H9 (cell line): ENCODE measurements at regions not wholly inside any gene's neighbourhood (a gene's known extent, or its start where the extent isn't known, plus 50 kb on each side); places are given as distances from the start of the nearest gene placed in this dataset.
A peak's percentile ranks its signal among the peaks of the same experiment; 100 is the strongest.

Experiments used
- DNase-seq: peaks from one replicate; pipeline ENCODE4 v3.0.0-alpha.2; 2017
- H2AFZ ChIP-seq: one replicate; pipeline ENCODE4 v1.6.1; 2013; ENCODE audit warnings: mild to moderate bottlenecking, low read length, control low read depth, moderate library complexity
- H2AK5ac ChIP-seq: 2 replicates; pipeline ENCODE4 v1.6.1; 2013; ENCODE audit warnings: low read length, control low read depth, mixed read lengths; ENCODE audit not compliant: insufficient read length
- H2BK120ac ChIP-seq: one replicate; pipeline ENCODE4 v1.6.1; 2013; ENCODE audit warnings: low read depth, mild to moderate bottlenecking, low read length, control low read depth, inconsistent platforms; ENCODE audit not compliant: poor library complexity, severe bottlenecking
- H2BK12ac ChIP-seq: 2 replicates; pipeline ENCODE4 v1.6.1; 2013; ENCODE audit warnings: low read length, control low read depth, mixed read lengths, low read depth; ENCODE audit not compliant: insufficient read length
- H2BK15ac ChIP-seq: 2 replicates; pipeline ENCODE4 v1.6.1; 2013; ENCODE audit warnings: low read depth, low read length, control low read depth
- H2BK20ac ChIP-seq: one replicate; pipeline ENCODE4 v1.6.1; 2013; ENCODE audit warnings: low read depth, mild to moderate bottlenecking, low read length, control low read depth, inconsistent platforms; ENCODE audit not compliant: poor library complexity, severe bottlenecking
- H2BK5ac ChIP-seq: 2 replicates; pipeline ENCODE4 v1.6.1; 2013; ENCODE audit warnings: low read length, control low read depth, mixed read lengths; ENCODE audit not compliant: insufficient read length
- H3K14ac ChIP-seq: 2 replicates; pipeline ENCODE4 v1.6.1; 2013; ENCODE audit warnings: low read length, control low read depth; ENCODE audit not compliant: insufficient read depth
- H3K18ac ChIP-seq: 2 replicates; pipeline ENCODE4 v1.6.1; 2013; ENCODE audit warnings: low read depth, mild to moderate bottlenecking, mixed read lengths, low read length, control low read depth; ENCODE audit not compliant: insufficient read length
- H3K23ac ChIP-seq: 2 replicates; pipeline ENCODE4 v1.6.1; 2013; ENCODE audit warnings: low read length, control low read depth, mixed read lengths, low read depth; ENCODE audit not compliant: insufficient read length
- H3K23me2 ChIP-seq: 2 replicates; pipeline ENCODE4 v1.6.1; 2013; ENCODE audit warnings: low read depth, mild to moderate bottlenecking, mixed read lengths, low read length, control low read depth; ENCODE audit not compliant: insufficient read length, poor library complexity, severe bottlenecking
- H3K27ac ChIP-seq: 2 replicates; pipeline ENCODE4 v1.5.1; 2013; ENCODE audit warnings: low read length, control low read depth, mixed read lengths, low read depth; ENCODE audit not compliant: insufficient read length
- H3K27me3 ChIP-seq: 2 replicates; pipeline ENCODE4 v1.6.1; 2013; ENCODE audit warnings: low read length, control low read depth, inconsistent platforms; ENCODE audit not compliant: insufficient read depth
- H3K4ac ChIP-seq: 2 replicates; pipeline ENCODE4 v1.6.1; 2013; ENCODE audit warnings: low read depth, mild to moderate bottlenecking, control low read depth, inconsistent platforms, low read length, moderate library complexity
- H3K4me1 ChIP-seq: 2 replicates; pipeline ENCODE4 v1.6.1; 2013; ENCODE audit warnings: low read length, control low read depth, inconsistent platforms; ENCODE audit not compliant: insufficient read depth
- H3K4me2 ChIP-seq: 2 replicates; pipeline ENCODE4 v1.6.1; 2013; ENCODE audit warnings: low read length, control low read depth, mixed read lengths; ENCODE audit not compliant: insufficient read length, insufficient read depth
- H3K56ac ChIP-seq: 2 replicates; pipeline ENCODE4 v1.6.1; 2013; ENCODE audit warnings: low read depth, mild to moderate bottlenecking, mixed read lengths, low read length, control low read depth; ENCODE audit not compliant: insufficient read length
- H3K79me1 ChIP-seq: 2 replicates; pipeline ENCODE4 v1.6.1; 2013; ENCODE audit warnings: low read depth, mild to moderate bottlenecking, moderate library complexity, low read length, control low read depth, inconsistent platforms; ENCODE audit not compliant: insufficient read depth, poor library complexity, severe bottlenecking
- H3K79me2 ChIP-seq: 2 replicates; pipeline ENCODE4 v1.6.1; 2013; ENCODE audit warnings: low read length, control low read depth, inconsistent platforms; ENCODE audit not compliant: insufficient read depth
- H3K9ac ChIP-seq: 2 replicates; pipeline ENCODE4 v1.6.1; 2013; ENCODE audit warnings: low read length, control low read depth, mixed read lengths; ENCODE audit not compliant: insufficient read length; ENCODE audit errors: extremely low read depth
- H3K9me3 ChIP-seq: one replicate; pipeline ENCODE4 v1.6.1; 2013; ENCODE audit warnings: low read depth, low read length, inconsistent platforms; ENCODE audit not compliant: control insufficient read depth
- H3T11ph ChIP-seq: one replicate; pipeline ENCODE4 v1.6.1; 2013; ENCODE audit warnings: mild to moderate bottlenecking, low read length, control low read depth, inconsistent platforms
- H4K20me1 ChIP-seq: one replicate; pipeline ENCODE4 v1.6.1; 2013; ENCODE audit not compliant: control insufficient read depth, insufficient read length, insufficient read depth
- H4K5ac ChIP-seq: 2 replicates; pipeline ENCODE4 v1.6.1; 2013; ENCODE audit warnings: low read depth, mild to moderate bottlenecking, mixed read lengths, low read length, control low read depth; ENCODE audit not compliant: insufficient read length
- H4K8ac ChIP-seq: replicated peaks from 2 replicates; pipeline ENCODE4 v1.6.1; 2013; ENCODE audit warnings: low read length, control low read depth, mixed read lengths, low read depth; ENCODE audit not compliant: insufficient read length
- H4K91ac ChIP-seq: 2 replicates; pipeline ENCODE4 v1.6.1; 2013; ENCODE audit warnings: low read depth, mild to moderate bottlenecking, moderate library complexity, mixed read lengths, low read length, control low read depth; ENCODE audit not compliant: insufficient read length
- H3K27ac Mint-ChIP-seq, 3 experiments: 2 replicates in 2 of 3; 3 replicates in 1 of 3; pipeline ENCODE4 v1.8.0; 2020 to 2021; ENCODE audit warnings: mixed read lengths in 3 of 3, mild to moderate bottlenecking in 1 of 3, moderate library complexity in 1 of 3
- H3K27me3 Mint-ChIP-seq: 2 replicates; pipeline ENCODE4 v1.8.0; 2021; ENCODE audit warnings: low read depth, mild to moderate bottlenecking, moderate library complexity, mixed read lengths
- H3K36me3 Mint-ChIP-seq, 3 experiments: 2 replicates in 2 of 3; 3 replicates in 1 of 3; pipeline ENCODE4 v1.8.0; 2020 to 2021; ENCODE audit warnings: low read depth in 3 of 3, mixed read lengths in 3 of 3; ENCODE audit not compliant: insufficient read depth in 1 of 3
- H3K4me1 Mint-ChIP-seq, 2 experiments: 2 replicates each; pipeline ENCODE4 v1.8.0; 2020; ENCODE audit warnings: mixed read lengths in 2 of 2
- H3K4me3 Mint-ChIP-seq, 2 experiments: 2 replicates in 1 of 2; 3 replicates in 1 of 2; pipeline ENCODE4 v1.8.0; 2020 to 2021; ENCODE audit warnings: mild to moderate bottlenecking in 2 of 2, mixed read lengths in 2 of 2, moderate library complexity in 1 of 2
- H3K9me3 Mint-ChIP-seq, 2 experiments: 2 replicates in 1 of 2; 3 replicates in 1 of 2; pipeline ENCODE4 v1.8.0; 2020; ENCODE audit warnings: mild to moderate bottlenecking in 2 of 2, mixed read lengths in 2 of 2, moderate library complexity in 1 of 2
- WGBS: extraction: QIAGEN DNeasy Blood & Tissue Kit; methylation state at CpG from one replicate; pipeline ENCODE4 v1.1.7; 2013; ENCODE audit warnings: missing lambda C conversion rate, low lambda C conversion rate, mixed read lengths; ENCODE audit not compliant: insufficient read length; ENCODE audit errors: extremely low coverage; 5-methylcytosine and 5-hydroxymethylcytosine counted together
- TF ChIP-seq, protein P1 (sequence below): fragments of 200-600 bp; sonication (generic); conservative IDR thresholded peaks from 3 replicates; pipeline ENCODE4 v1.8.0; 2021; ENCODE audit warnings: antibody characterized with exemption, mild to moderate bottlenecking

GRCh38 chr6:104630522-104630921, 229.2 kb downstream of the HACE1 start:
- H3K27me3 Mint-ChIP-seq: no peaks in the 10 kb centered on the region
- peaks cover 17 to 18% of the 10 kb centered on the region in 2 experiments for H3K4me1 Mint-ChIP-seq
- Histone ChIP-seq H3K27ac (no peak overlapping the region), H3K27me3 (no peaks in the 10 kb centered on the region), H3K14ac (no peak overlapping the region), H2AK5ac (no peak overlapping the region), H2BK120ac (no peak overlapping the region), H3T11ph (no peak overlapping the region), H3K79me2 (no peaks in the 10 kb centered on the region), H3K9me3 (no peaks in the 10 kb centered on the region), H4K91ac (no peak overlapping the region), H3K4me2 (peak overlapping the region; percentile 25), H3K79me1 (no peaks in the 10 kb centered on the region), H3K23me2 (no peaks in the 10 kb centered on the region), H3K4me1 (peaks cover 3% of the 10 kb centered on the region; the same call in 1 of the 2 replicates), H4K8ac (no peak overlapping the region), H3K9ac (no peak overlapping the region), H3K18ac (no peak overlapping the region), H2BK12ac (no peak overlapping the region), H2BK5ac (no peak overlapping the region), H4K20me1 (no peaks in the 10 kb centered on the region), H2BK15ac (no peak overlapping the region), H3K4ac (no peak overlapping the region), H3K23ac (no peak overlapping the region), H4K5ac (no peak overlapping the region), H2AFZ (no peak overlapping the region), H3K56ac (no peak overlapping the region), H2BK20ac (no peak overlapping the region)
- H3K4me3 Mint-ChIP-seq: no peak overlapping the region
- peaks cover 0 to 2% (median 0%) of the 10 kb centered on the region in 3 experiments; a peak in 1 of 7 replicates for H3K36me3 Mint-ChIP-seq
- peak overlapping the region in 2 of 3 experiments; percentile 23 to 50; a peak in 3 of 7 replicates for H3K27ac Mint-ChIP-seq
- no CpG with 5 or more reads among the region's 3 CpGs for WGBS
- no peak for DNase-seq
- no peaks in the 10 kb centered on the region for H3K9me3 Mint-ChIP-seq
- TF ChIP-seq, protein P1, sequence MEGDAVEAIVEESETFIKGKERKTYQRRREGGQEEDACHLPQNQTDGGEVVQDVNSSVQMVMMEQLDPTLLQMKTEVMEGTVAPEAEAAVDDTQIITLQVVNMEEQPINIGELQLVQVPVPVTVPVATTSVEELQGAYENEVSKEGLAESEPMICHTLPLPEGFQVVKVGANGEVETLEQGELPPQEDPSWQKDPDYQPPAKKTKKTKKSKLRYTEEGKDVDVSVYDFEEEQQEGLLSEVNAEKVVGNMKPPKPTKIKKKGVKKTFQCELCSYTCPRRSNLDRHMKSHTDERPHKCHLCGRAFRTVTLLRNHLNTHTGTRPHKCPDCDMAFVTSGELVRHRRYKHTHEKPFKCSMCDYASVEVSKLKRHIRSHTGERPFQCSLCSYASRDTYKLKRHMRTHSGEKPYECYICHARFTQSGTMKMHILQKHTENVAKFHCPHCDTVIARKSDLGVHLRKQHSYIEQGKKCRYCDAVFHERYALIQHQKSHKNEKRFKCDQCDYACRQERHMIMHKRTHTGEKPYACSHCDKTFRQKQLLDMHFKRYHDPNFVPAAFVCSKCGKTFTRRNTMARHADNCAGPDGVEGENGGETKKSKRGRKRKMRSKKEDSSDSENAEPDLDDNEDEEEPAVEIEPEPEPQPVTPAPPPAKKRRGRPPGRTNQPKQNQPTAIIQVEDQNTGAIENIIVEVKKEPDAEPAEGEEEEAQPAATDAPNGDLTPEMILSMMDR: no peak
